Esophagus squamous epithelium (tissue), 5 donors: ENCODE measurements at regions not wholly inside any gene's neighbourhood (a gene's known extent, or its start where the extent isn't known, plus 50 kb on each side); places are given as distances from the start of the nearest gene placed in this dataset.

Experiments used
- DNase-seq: peaks from one replicate; lab custom pipeline; 2025; lab: John Stamatoyannopoulos, UW
- H3K27ac ChIP-seq, 4 donors: fragments of 200-600 bp; sonication (generic); one replicate each; pipeline ENCODE4 v1.5.1; 2016 to 2019; ENCODE audit warnings: mild to moderate bottlenecking in 1 of 4
- H3K27me3 ChIP-seq, 4 donors: fragments of 200-600 bp; sonication (generic); 1 replicate in 3 of 4; 2 replicates in 1 of 4; pipeline versions ENCODE4 v1.5.1 to v1.6.0; 2017 to 2021; ENCODE audit warnings: antibody characterized with exemption in 1 of 4
- H3K36me3 ChIP-seq, 3 donors: fragments of 200-600 bp; sonication (generic); one replicate each; pipeline ENCODE4 v1.5.1; 2016 to 2019
- H3K4me1 ChIP-seq, 3 donors: fragments of 200-600 bp; sonication (generic); one replicate each; pipeline ENCODE4 v1.5.1; 2017 to 2019
- H3K4me3 ChIP-seq, 4 donors: fragments of 200-600 bp; sonication (generic); 1 replicate in 3 of 4; 2 replicates in 1 of 4; pipeline ENCODE4 v1.5.1; 2016 to 2019; ENCODE audit warnings: mild to moderate bottlenecking in 2 of 4, moderate library complexity in 1 of 4
- H3K9me3 ChIP-seq, 3 donors: fragments of 200-600 bp; sonication (generic); one replicate each; pipeline ENCODE4 v1.5.1; 2016 to 2019
- POLR2A ChIP-seq, 4 donors: fragments of 450-650 bp; IDR thresholded peaks; one replicate each; pipeline ENCODE4 v1.6.1; 2017; ENCODE audit warnings: antibody characterized with exemption in 4 of 4, mild to moderate bottlenecking in 4 of 4, moderate library complexity in 3 of 4
- WGBS, 2 donors: methylation state at CpG; one replicate each; pipeline ENCODE4 v1.1.5; 2018; 5-methylcytosine and 5-hydroxymethylcytosine counted together
- intact Hi-C: fragments of 100-400 bp; cut with DNase I; formaldehyde crosslinking; loops from one replicate; pipeline ENCODE4 v1.15.0; 2022
- TF ChIP-seq, protein P1 (sequence below), 6 experiments: fragments of 450-650 bp in 4 of 6; fragments of 200-600 bp in 2 of 6; sonication (generic) in 2 of 6; IDR thresholded peaks; one replicate each; pipeline ENCODE4 v1.5.1; 2016 to 2019; ENCODE audit warnings: antibody characterized with exemption in 6 of 6, mild to moderate bottlenecking in 4 of 6, moderate library complexity in 4 of 6
- donor health status: DM: yes; HTN: yes; CAD: no.

DNA sequence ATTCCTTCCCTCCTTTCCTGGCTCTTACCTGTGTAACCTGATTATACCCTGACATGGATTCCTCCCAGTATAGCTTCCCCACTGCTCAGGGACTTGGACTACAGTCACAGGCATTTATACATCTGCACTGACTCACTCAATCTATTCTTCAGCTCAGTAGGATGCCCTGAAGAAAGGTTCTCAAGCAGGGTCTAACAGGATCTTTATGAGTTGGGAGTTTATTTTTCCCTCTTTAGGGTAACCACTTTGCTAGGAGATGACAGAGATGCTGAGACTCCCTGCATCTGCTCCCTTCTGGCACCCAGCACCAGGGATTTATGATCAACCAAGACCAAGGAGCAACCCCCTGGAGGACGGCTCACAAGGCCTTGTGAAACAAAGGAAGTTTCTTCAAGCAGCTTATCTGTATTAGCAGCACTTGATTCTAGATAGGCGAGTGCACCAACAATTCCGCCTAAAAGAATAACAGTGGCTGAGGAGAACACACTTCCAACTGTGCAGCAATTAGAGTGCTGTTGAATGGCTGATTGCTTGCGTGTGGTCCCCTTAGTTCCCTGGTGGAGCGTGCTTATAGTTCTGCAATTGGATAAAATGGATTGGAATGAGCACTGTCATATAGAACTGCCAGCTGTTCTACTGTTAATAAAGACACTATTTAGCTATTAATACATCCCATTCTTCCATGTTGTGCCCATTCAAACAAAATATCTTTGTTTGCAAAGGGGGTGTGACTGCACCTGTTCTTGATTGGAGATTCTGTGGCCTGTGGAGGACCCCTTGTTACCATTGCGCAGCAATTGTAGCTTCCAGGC lies 482.6 kb downstream of the ZNF608 start:
- peaks cover 7 to 28% (median 21%) of the 10 kb centered on the region in 3 donors for H3K4me1 ChIP-seq
- no peak overlapping the region for H3K27ac ChIP-seq
- H3K36me3 ChIP-seq, result no peaks in the 10 kb centered on the region
- H3K4me3 ChIP-seq, result no peak overlapping the region
- intact Hi-C loops, result no loop called here
- WGBS, 2 donors, result 84 to 85% methylated on average over 6 of the region's 6 CpGs
- no peak for TF ChIP-seq POLR2A (IDR thresholded peaks at IDR 0.05)
- TF ChIP-seq, protein P1, sequence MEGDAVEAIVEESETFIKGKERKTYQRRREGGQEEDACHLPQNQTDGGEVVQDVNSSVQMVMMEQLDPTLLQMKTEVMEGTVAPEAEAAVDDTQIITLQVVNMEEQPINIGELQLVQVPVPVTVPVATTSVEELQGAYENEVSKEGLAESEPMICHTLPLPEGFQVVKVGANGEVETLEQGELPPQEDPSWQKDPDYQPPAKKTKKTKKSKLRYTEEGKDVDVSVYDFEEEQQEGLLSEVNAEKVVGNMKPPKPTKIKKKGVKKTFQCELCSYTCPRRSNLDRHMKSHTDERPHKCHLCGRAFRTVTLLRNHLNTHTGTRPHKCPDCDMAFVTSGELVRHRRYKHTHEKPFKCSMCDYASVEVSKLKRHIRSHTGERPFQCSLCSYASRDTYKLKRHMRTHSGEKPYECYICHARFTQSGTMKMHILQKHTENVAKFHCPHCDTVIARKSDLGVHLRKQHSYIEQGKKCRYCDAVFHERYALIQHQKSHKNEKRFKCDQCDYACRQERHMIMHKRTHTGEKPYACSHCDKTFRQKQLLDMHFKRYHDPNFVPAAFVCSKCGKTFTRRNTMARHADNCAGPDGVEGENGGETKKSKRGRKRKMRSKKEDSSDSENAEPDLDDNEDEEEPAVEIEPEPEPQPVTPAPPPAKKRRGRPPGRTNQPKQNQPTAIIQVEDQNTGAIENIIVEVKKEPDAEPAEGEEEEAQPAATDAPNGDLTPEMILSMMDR (IDR thresholded peaks at IDR 0.05), result no peak
- H3K9me3 ChIP-seq, result no peaks in the 10 kb centered on the region
- DNase-seq, result no peak
- H3K27me3 ChIP-seq, result peaks cover 0 to 4% (median 0%) of the 10 kb centered on the region in 4 donors

DNA sequence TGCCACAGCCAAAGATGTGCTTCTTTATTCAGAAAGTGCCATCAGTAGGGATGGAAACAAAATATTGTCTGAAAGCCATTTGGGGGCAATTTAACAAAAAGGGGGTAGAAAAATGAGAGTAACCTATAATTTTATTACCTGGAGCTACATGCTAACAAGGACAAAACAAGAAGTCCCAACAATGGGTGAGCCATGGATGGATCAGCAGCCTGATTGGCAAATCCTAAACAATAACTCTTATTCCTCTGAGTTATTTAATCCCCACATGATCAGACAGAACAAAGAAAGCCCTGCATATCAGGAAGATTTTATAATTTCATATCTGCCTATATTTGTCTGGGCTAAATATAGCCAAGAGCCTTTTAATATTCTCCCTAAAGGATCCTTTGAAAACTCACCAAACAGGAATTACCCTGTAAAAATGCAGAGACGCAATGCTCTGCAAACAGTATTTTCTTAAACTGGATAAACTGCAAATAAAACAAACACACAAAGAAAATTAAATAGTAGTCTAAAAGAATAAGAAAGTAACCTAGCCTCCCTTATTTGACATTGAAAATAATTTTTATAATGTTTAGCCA lies 483.4 kb downstream of the ZNF608 start:
- Histone ChIP-seq H3K4me3 (no peak overlapping the region), H3K4me1 (peaks cover 7 to 28% (median 21%) of the 10 kb centered on the region in 3 donors), H3K27ac (no peak overlapping the region), H3K9me3 (no peaks in the 10 kb centered on the region), H3K27me3 (peaks cover 0 to 4% (median 0%) of the 10 kb centered on the region in 4 donors), H3K36me3 (no peaks in the 10 kb centered on the region)
- TF ChIP-seq POLR2A (IDR thresholded peaks at IDR 0.05), result no peak
- TF ChIP-seq, protein P1 (IDR thresholded peaks at IDR 0.05), result no peak
- intact Hi-C loops, result no loop called here
- 27 to 52% methylated on average over 1 of the region's 1 CpG for WGBS, 2 donors
- no peak for DNase-seq

DNA sequence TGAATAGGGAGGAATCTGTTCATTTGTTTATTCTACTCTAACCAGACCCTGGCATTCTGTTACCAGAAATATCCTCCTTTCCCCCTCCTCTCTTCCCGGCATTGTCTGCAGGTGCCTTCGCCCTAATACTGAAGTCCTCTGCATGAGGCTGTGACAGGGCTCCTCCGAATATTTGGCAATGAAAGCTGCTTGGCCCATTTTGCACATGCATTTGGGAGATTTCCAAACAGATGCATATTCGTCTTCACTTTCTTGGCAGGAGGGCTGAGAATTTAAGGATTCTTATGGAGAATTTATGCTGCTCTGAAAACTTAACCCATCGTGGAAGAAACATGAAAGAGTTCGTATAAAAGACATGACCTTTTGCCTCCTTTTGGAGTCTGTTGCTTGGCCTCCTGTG lies 484.0 kb downstream of the ZNF608 start:
- WGBS, 2 donors, result 19 to 35% methylated on average over 6 of the region's 6 CpGs
- no peak for DNase-seq
- no peaks in the 10 kb centered on the region for H3K9me3 ChIP-seq
- no peak overlapping the region for H3K27ac ChIP-seq
- H3K4me3 ChIP-seq, result no peak overlapping the region
- intact Hi-C loops, result no loop called here
- TF ChIP-seq POLR2A (IDR thresholded peaks at IDR 0.05), result no peak
- TF ChIP-seq, protein P1 (IDR thresholded peaks at IDR 0.05), result no peak
- H3K4me1 ChIP-seq, result peaks cover 7 to 28% (median 21%) of the 10 kb centered on the region in 3 donors
- H3K36me3 ChIP-seq, result no peaks in the 10 kb centered on the region
- peaks cover 0 to 4% (median 0%) of the 10 kb centered on the region in 4 donors for H3K27me3 ChIP-seq

DNA sequence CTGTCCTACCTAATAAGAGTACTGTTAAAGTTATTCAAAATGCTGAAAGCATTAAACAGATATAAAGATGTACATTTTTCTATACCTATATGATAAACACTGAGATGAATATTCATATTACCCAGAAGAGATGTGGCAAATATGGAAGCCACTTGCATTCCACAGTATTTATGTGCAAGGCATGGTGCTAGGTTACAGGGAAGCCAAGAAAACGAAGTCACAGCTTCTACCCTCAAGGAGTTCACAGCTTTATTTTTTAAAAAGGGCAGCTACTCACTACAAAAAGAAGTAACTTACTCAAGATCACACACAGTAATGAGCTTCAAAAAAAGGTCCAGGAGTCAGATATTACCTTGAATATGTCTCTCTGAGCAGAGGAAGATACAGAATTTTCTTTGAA lies 484.6 kb downstream of the ZNF608 start:
- H3K27me3 ChIP-seq, result peaks cover 0 to 4% (median 0%) of the 10 kb centered on the region in 4 donors
- H3K36me3 ChIP-seq, result no peaks in the 10 kb centered on the region
- H3K4me3 ChIP-seq, result no peak overlapping the region
- intact Hi-C loops, result no loop called here
- H3K27ac ChIP-seq, result no peak overlapping the region
- H3K9me3 ChIP-seq, result no peaks in the 10 kb centered on the region
- TF ChIP-seq POLR2A (IDR thresholded peaks at IDR 0.05), result no peak
- TF ChIP-seq, protein P1 (IDR thresholded peaks at IDR 0.05), result no peak
- peaks cover 7 to 28% (median 21%) of the 10 kb centered on the region in 3 donors for H3K4me1 ChIP-seq
- 69% methylated on average over 1 of the region's 1 CpG for WGBS, 2 donors
- no peak for DNase-seq

DNA sequence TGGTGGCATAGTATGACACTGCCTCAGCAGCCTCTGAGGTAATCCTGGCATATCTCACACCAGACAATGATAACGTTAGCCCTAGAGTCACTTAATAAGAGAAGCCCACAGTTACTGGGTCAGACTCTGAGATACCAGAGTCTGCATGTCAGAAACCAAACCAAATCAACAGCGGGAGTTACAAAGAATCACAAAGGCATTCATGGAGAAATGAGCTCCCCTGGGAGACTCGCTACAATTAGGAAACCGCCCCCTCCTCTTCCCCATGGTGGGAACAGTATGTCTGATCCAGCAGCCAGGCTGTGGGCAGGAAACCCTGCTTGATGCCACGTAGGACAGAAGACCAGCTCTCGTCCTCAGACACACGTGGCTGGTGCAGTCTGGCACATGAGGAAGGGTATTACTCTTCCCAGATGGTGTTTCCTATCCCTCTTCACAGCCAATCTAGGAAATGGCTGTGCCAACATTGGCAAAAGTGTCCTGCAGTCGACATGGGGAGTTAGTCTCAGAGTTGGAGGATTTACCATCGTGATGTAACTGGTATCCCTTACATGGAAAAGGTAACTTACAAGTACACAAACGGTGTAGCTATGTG lies 485.4 kb downstream of the ZNF608 start:
- 82 to 84% methylated on average over 7 to 9 of the region's 10 CpGs for WGBS, 2 donors
- Histone ChIP-seq H3K36me3 (no peaks in the 10 kb centered on the region), H3K4me1 (peaks cover 7 to 28% (median 21%) of the 10 kb centered on the region in 3 donors), H3K27ac (no peak overlapping the region), H3K9me3 (no peaks in the 10 kb centered on the region), H3K27me3 (peaks cover 0 to 4% (median 0%) of the 10 kb centered on the region in 4 donors), H3K4me3 (no peak overlapping the region)
- no peak for TF ChIP-seq POLR2A (IDR thresholded peaks at IDR 0.05)
- TF ChIP-seq, protein P1 (IDR thresholded peaks at IDR 0.05), result no peak
- intact Hi-C loops, result no loop called here
- DNase-seq, result no peak
